ENCODE measurements at regions not wholly inside any gene's neighbourhood (a gene's known extent, or its start where the extent isn't known, plus 50 kb on each side); places are given as distances from the start of the nearest gene placed in this dataset.

DNA sequence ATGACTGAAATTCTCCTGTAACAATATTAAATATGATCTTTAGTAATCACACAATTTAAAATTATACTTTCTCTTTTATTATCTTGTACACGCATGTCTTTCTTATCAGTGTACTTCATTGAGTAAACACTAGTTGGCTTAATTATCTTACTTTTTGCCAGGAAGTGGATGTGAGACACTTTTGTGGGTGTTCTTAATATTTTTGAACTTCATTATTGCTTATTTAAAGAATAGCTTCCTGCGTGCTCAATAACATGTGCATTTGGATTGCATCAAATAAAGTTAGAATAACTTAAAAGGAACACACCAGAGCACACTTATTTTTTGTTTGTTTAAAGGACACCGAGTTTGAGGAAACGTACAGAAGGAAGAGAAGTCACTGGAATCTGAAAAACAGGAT, 128.5 kb upstream of the VEGFC start:
- DNase-seq (no peak), ATAC-seq (ENCODE audit: low read depth in 2 of 2) (no peak)
- no peaks in the 10 kb centered on the region for H3K27me3 Mint-ChIP-seq
- no peaks in the 10 kb centered on the region for H3K36me3 Mint-ChIP-seq
- H3K4me3 Mint-ChIP-seq = no peak overlapping the region
- no peaks in the 10 kb centered on the region for H3K4me1 Mint-ChIP-seq
- no peak overlapping the region for H3K27ac Mint-ChIP-seq
- peaks cover 0 to 5% (median 0%) of the 10 kb centered on the region in 7 donors for H3K9me3 Mint-ChIP-seq

DNA sequence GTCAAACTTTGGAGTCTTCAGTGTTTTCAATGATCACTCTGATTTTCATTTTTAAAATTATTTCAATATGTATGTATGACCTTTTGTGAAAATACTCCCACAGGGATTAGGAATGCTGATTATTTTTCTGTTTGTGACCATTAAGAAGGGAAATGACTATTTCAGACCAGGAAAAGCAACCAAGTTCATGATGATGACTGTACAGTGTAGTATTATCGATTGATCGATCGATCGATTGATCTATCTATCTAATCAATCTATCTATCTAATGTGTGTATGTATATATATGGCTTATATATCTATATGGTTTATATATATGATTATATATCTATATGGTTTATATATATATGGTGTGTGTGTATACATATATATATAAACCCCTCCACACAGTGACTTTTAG, 131.5 kb upstream of the VEGFC start:
- Mint-ChIP-seq H3K36me3 (no peaks in the 10 kb centered on the region), H3K27me3 (no peaks in the 10 kb centered on the region), H3K27ac (no peak overlapping the region), H3K4me1 (no peaks in the 10 kb centered on the region), H3K9me3 (peaks cover 0 to 6% (median 0%) of the 10 kb centered on the region in 7 donors), H3K4me3 (no peak overlapping the region)
- no peak for DNase-seq
- ATAC-seq (ENCODE audit: low read depth in 2 of 2) = no peak

- Mint-ChIP-seq H3K36me3 (no peaks in the 10 kb centered on the region), H3K4me3 (no peak overlapping the region), H3K27me3 (no peaks in the 10 kb centered on the region), H3K9me3 (peaks cover 0 to 6% (median 0%) of the 10 kb centered on the region in 7 donors), H3K4me1 (no peaks in the 10 kb centered on the region), H3K27ac (no peak overlapping the region)
- ATAC-seq (ENCODE audit: low read depth in 2 of 2) (no peak), DNase-seq (no peak)
Measured at GRCh38 chr4:176925962-176926361, 133.2 kb upstream of the VEGFC start.

GRCh38 chr4:176927117-176927516, 134.4 kb upstream of the VEGFC start:
- H3K36me3 Mint-ChIP-seq = no peaks in the 10 kb centered on the region
- no peaks in the 10 kb centered on the region for H3K4me1 Mint-ChIP-seq
- no peak overlapping the region for H3K27ac Mint-ChIP-seq
- no peak overlapping the region for H3K4me3 Mint-ChIP-seq
- no peaks in the 10 kb centered on the region for H3K27me3 Mint-ChIP-seq
- ATAC-seq (ENCODE audit: low read depth in 2 of 2) = no peak
- H3K9me3 Mint-ChIP-seq = peaks cover 0 to 4% (median 3%) of the 10 kb centered on the region in 7 donors
- no peak for DNase-seq

DNA sequence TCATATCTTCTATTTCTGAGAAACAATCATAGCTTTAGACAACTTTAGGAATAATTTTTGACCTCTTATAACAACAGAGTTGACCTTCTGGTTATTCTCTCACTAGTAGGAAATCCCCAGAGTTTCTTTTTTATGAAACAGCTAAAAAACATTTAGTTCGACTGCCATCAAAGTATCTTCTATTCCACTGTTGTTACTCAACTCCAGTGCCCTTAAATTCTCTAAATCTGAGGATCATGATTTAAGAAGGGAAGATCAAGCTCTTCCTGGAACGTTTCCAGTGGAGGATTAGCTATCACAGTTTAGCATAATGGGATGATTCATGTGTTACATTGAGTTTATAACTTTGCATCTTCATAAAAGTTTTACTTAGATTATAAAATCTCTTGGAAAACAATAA, 134.9 kb upstream of the VEGFC start:
- DNase-seq (no peak), ATAC-seq (ENCODE audit: low read depth in 2 of 2) (no peak)
- Mint-ChIP-seq H3K27ac (no peak overlapping the region), H3K36me3 (no peaks in the 10 kb centered on the region), H3K4me3 (no peak overlapping the region), H3K9me3 (peaks cover 0 to 4% (median 3%) of the 10 kb centered on the region in 7 donors), H3K4me1 (no peaks in the 10 kb centered on the region), H3K27me3 (no peaks in the 10 kb centered on the region)

- no peak for ATAC-seq (ENCODE audit: low read depth in 2 of 2)
- H3K27ac Mint-ChIP-seq = no peak overlapping the region
- peaks cover 0 to 8% (median 4%) of the 10 kb centered on the region in 7 donors for H3K9me3 Mint-ChIP-seq
- H3K4me3 Mint-ChIP-seq = no peak overlapping the region
- DNase-seq = no peak
- no peaks in the 10 kb centered on the region for H3K4me1 Mint-ChIP-seq
- no peaks in the 10 kb centered on the region for H3K36me3 Mint-ChIP-seq
- no peaks in the 10 kb centered on the region for H3K27me3 Mint-ChIP-seq
Measured at GRCh38 chr4:176939445-176939844, 146.7 kb upstream of the VEGFC start.

GRCh38 chr4:176945334-176945733, 152.6 kb upstream of the VEGFC start:
- Mint-ChIP-seq H3K9me3 (peaks cover 0 to 4% (median 0%) of the 10 kb centered on the region in 7 donors), H3K36me3 (no peaks in the 10 kb centered on the region), H3K27ac (no peak overlapping the region), H3K27me3 (no peaks in the 10 kb centered on the region), H3K4me3 (no peak overlapping the region), H3K4me1 (no peaks in the 10 kb centered on the region)
- DNase-seq = no peak
- ATAC-seq (ENCODE audit: low read depth in 2 of 2) = no peak

DNA sequence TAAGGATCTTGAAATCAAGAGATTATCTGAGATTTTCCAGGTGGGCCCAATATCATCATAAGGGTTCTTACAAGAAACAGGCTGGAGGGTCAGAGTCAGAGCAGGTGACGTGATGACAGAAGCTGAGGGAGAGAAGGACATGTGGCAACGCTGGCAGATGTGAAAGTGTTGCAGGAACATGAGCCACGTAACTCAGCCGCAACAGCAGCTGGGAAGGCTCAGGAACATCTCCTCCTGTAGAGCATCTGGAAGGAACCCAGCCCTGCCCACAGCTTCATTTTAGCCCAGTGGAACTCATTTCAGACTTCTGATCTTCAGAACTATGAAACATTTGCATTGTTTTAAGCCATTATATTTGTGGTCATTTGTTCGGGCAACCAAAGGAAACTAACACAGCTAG, 156.3 kb upstream of the VEGFC start:
- no peak for DNase-seq
- no peaks in the 10 kb centered on the region for H3K4me1 Mint-ChIP-seq
- no peak for ATAC-seq (ENCODE audit: low read depth in 2 of 2)
- no peaks in the 10 kb centered on the region for H3K27me3 Mint-ChIP-seq
- peaks cover 0 to 4% (median 0%) of the 10 kb centered on the region in 7 donors for H3K9me3 Mint-ChIP-seq
- no peaks in the 10 kb centered on the region for H3K36me3 Mint-ChIP-seq
- no peak overlapping the region for H3K4me3 Mint-ChIP-seq
- H3K27ac Mint-ChIP-seq = no peak overlapping the region

GRCh38 chr4:176953021-176953420, 160.3 kb upstream of the VEGFC start:
- no peak for DNase-seq
- no peak for ATAC-seq (ENCODE audit: low read depth in 2 of 2)
- Mint-ChIP-seq H3K4me3 (no peak overlapping the region), H3K27ac (no peak overlapping the region), H3K27me3 (no peaks in the 10 kb centered on the region), H3K36me3 (no peaks in the 10 kb centered on the region), H3K4me1 (no peaks in the 10 kb centered on the region), H3K9me3 (peaks cover 0 to 24% (median 9%) of the 10 kb centered on the region in 7 donors)

- no peak overlapping the region for H3K27ac Mint-ChIP-seq
- no peaks in the 10 kb centered on the region for H3K27me3 Mint-ChIP-seq
- H3K36me3 Mint-ChIP-seq = no peaks in the 10 kb centered on the region
- no peaks in the 10 kb centered on the region for H3K4me1 Mint-ChIP-seq
- DNase-seq (no peak), ATAC-seq (ENCODE audit: low read depth in 2 of 2) (no peak)
- no peak overlapping the region for H3K4me3 Mint-ChIP-seq
- H3K9me3 Mint-ChIP-seq = peaks cover 0 to 24% (median 9%) of the 10 kb centered on the region in 7 donors
Measured at GRCh38 chr4:176957353-176958118, 164.8 kb upstream of the VEGFC start.

- DNase-seq = no peak
- H3K9me3 Mint-ChIP-seq = peaks cover 3 to 11% (median 6%) of the 10 kb centered on the region in 7 donors
- no peaks in the 10 kb centered on the region for H3K4me1 Mint-ChIP-seq
- ATAC-seq (ENCODE audit: low read depth in 2 of 2) = no peak
- H3K27me3 Mint-ChIP-seq = no peaks in the 10 kb centered on the region
- H3K27ac Mint-ChIP-seq = no peak overlapping the region
- no peaks in the 10 kb centered on the region for H3K36me3 Mint-ChIP-seq
- no peak overlapping the region for H3K4me3 Mint-ChIP-seq
Measured at GRCh38 chr4:176959980-176960379, 167.3 kb upstream of the VEGFC start.

- H3K27ac Mint-ChIP-seq = no peak overlapping the region
- no peaks in the 10 kb centered on the region for H3K36me3 Mint-ChIP-seq
Measured at GRCh38 chr4:176963121-176963520, 170.4 kb upstream of the VEGFC start.

DNA sequence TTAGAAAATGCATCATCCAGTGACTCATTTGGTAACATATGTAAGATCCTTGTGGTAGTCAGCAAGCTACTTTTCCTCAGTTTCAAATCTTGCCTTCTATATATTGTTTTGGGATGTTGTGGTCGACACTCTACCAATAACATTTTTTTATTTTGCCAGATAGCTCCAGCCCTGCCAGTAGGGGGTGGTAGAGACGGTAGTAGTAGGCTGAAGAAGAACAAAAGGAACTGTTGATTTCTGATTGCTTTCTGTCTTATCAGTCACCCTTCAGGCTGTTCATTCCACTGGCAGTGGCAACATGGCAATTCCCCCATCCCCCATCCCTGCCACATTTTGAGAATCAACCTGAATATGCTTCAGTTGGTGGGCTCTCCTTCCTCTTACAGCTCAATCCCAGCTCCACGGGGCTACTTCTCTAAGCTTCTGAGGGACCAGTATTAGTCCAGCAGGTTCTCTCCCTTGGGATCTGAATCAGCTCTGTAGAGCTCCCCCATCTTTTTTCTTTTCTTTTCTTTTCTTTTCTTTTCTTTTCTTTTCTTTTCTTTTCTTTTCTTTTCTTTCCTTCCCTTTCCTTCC, 171.5 kb upstream of the VEGFC start:
- Mint-ChIP-seq H3K27ac (no peak overlapping the region), H3K36me3 (no peaks in the 10 kb centered on the region), H3K9me3 (peaks cover 0 to 5% (median 0%) of the 10 kb centered on the region in 7 donors), H3K27me3 (no peaks in the 10 kb centered on the region), H3K4me1 (no peaks in the 10 kb centered on the region), H3K4me3 (no peak overlapping the region)
- DNase-seq (no peak), ATAC-seq (ENCODE audit: low read depth in 2 of 2) (no peak)

More at GRCh38 chr4:176963121-176963520, 170.4 kb upstream of the VEGFC start:
- Mint-ChIP-seq H3K27me3 (no peaks in the 10 kb centered on the region), H3K9me3 (peaks cover 0 to 5% (median 0%) of the 10 kb centered on the region in 7 donors), H3K4me1 (no peaks in the 10 kb centered on the region), H3K4me3 (no peak overlapping the region)
- ATAC-seq (ENCODE audit: low read depth in 2 of 2) (no peak), DNase-seq (no peak)

DNA sequence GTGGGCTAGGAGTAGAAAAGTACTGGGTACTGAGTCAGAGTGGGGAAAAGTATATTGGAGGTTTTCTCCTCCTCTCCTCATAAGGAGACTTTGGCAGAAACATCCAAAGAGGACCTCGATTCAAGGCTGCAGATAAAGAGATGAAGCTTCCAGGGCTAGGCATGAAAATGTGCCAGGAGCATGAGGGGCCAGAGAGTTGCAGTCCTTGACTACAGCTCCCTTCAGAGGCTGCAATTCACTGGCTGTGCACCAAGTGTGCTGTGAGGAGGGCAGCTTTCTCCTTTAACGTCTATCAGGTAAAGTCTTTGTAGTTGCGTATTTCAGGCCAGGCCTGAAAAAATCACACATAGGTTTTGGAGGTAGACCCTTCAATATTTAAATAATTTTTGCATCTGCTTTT, 174.9 kb upstream of the VEGFC start:
- H3K9me3 Mint-ChIP-seq = peaks cover 0 to 5% (median 1%) of the 10 kb centered on the region in 7 donors

More for the DNA sequence above, 174.9 kb upstream of the VEGFC start:
- H3K27ac Mint-ChIP-seq = no peak overlapping the region
- ATAC-seq (ENCODE audit: low read depth in 2 of 2) (no peak), DNase-seq (no peak)
- H3K27me3 Mint-ChIP-seq = no peaks in the 10 kb centered on the region
- no peaks in the 10 kb centered on the region for H3K36me3 Mint-ChIP-seq
- no peak overlapping the region for H3K4me3 Mint-ChIP-seq
- no peaks in the 10 kb centered on the region for H3K4me1 Mint-ChIP-seq
